GM13976 (cell line): ENCODE measurements at regions not wholly inside any gene's neighbourhood (a gene's known extent, or its start where the extent isn't known, plus 50 kb on each side); places are given as distances from the start of the nearest gene placed in this dataset.
"Not testable (repeated sequence)": the region's sequence is repeated elsewhere in the genome, so short reads cannot be mapped to it uniquely, and the experiment has no call there.

ENCODE experiments used
- DNase-seq: peaks from one replicate; pipeline ENCODE4 v3.0.0; 2012; ENCODE audit warnings: low spot score
- CTCF ChIP-seq: IDR thresholded peaks from 2 replicates; pipeline ENCODE4 v1.5.1; 2012; ENCODE audit warnings: borderline replicate concordance, mild to moderate bottlenecking; ENCODE audit not compliant: insufficient read depth; ENCODE audit errors: extremely low read depth, missing control alignments, control extremely low read depth
- in situ Hi-C: fragments of 300-500 bp; cut with MboI; formaldehyde crosslinking; loops from one replicate; pipeline ENCODE4 v1.12.0; 2022; ENCODE audit warnings: low sequenced_read_pairs, mixed read lengths, inconsistent platforms; ENCODE audit not compliant: unreplicated experiment

- no peak for TF ChIP-seq CTCF
- in situ Hi-C loops, result no loop called here
- DNase-seq, result no peak
These were observed 139.3 kb downstream of the SLC25A46 start for GRCh38 chr5:110878115-110878514.

GRCh38 chr5:110879675-110880074 lies 140.9 kb downstream of the SLC25A46 start:
- no peak for DNase-seq
- TF ChIP-seq CTCF, result no peak
- in situ Hi-C loops, result no loop called here

- TF ChIP-seq CTCF, result no peak
- no peak for DNase-seq
- in situ Hi-C loops, result no loop called here
These were observed 141.6 kb downstream of the SLC25A46 start for GRCh38 chr5:110880413-110880812.

- TF ChIP-seq CTCF, result no peak
- in situ Hi-C loops, result no loop called here
- DNase-seq, result no peak
These were observed 145.2 kb downstream of the SLC25A46 start for GRCh38 chr5:110884005-110884404.

GRCh38 chr5:110887170-110887569 lies 148.4 kb downstream of the SLC25A46 start:
- in situ Hi-C loops, DNase-seq: not testable (repeated sequence)

GRCh38 chr5:110893854-110894483 lies 155.2 kb downstream of the SLC25A46 start:
- DNase-seq, in situ Hi-C loops: not testable (repeated sequence)

GRCh38 chr5:110894805-110895204 lies 156.0 kb downstream of the SLC25A46 start:
- no peak for TF ChIP-seq CTCF
- in situ Hi-C loops, result no loop called here
- no peak for DNase-seq

- TF ChIP-seq CTCF, result no peak
- no peak for DNase-seq
- in situ Hi-C loops, result no loop called here
These were observed 158.1 kb downstream of the SLC25A46 start for GRCh38 chr5:110896901-110897300.
